ENCODE measurements at regions not wholly inside any gene's neighbourhood (a gene's known extent, or its start where the extent isn't known, plus 50 kb on each side); places are given as distances from the start of the nearest gene placed in this dataset.

DNA sequence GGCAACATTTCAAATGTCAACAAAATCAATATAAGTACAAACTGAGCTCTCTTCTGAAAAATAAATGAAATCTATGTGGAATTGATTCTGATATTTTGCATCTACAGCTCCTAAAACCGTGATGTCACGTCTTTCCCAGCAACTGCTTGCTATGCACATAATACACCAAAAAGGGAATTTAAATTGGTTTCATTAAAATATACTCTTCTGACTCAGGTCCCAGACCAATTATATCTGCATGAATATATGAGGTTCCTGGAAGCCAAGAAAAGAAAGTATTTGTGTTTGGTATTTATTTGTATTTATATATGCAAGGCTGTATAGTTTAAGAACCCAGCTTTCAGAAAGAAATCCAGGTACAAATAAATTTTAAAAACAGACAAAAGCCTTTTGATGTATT is 1282.5 kb downstream of the SUCLG1 start:
- no peaks in the 10 kb centered on the region for H3K9me3 ChIP-seq
- TF ChIP-seq, protein P1, sequence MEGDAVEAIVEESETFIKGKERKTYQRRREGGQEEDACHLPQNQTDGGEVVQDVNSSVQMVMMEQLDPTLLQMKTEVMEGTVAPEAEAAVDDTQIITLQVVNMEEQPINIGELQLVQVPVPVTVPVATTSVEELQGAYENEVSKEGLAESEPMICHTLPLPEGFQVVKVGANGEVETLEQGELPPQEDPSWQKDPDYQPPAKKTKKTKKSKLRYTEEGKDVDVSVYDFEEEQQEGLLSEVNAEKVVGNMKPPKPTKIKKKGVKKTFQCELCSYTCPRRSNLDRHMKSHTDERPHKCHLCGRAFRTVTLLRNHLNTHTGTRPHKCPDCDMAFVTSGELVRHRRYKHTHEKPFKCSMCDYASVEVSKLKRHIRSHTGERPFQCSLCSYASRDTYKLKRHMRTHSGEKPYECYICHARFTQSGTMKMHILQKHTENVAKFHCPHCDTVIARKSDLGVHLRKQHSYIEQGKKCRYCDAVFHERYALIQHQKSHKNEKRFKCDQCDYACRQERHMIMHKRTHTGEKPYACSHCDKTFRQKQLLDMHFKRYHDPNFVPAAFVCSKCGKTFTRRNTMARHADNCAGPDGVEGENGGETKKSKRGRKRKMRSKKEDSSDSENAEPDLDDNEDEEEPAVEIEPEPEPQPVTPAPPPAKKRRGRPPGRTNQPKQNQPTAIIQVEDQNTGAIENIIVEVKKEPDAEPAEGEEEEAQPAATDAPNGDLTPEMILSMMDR (IDR thresholded peaks at IDR 0.05), result no peak
- no peak for TF ChIP-seq POLR2A (IDR thresholded peaks at IDR 0.05)
- intact Hi-C loops (cut with DNase I; ENCODE audit: low total_unique reads), result no loop called here
- H3K36me3 ChIP-seq (ENCODE audit: low read depth, missing control alignments), result no peaks in the 10 kb centered on the region
- 76 to 97% methylated on average over 2 of the region's 2 CpGs for WGBS, 2 donors
- no peak for DNase-seq
- H3K4me1 ChIP-seq, result no peaks in the 10 kb centered on the region
- H3K27me3 ChIP-seq, result no peaks in the 10 kb centered on the region
- no peak overlapping the region for H3K27ac ChIP-seq
- H3K4me3 ChIP-seq, result no peak overlapping the region

DNA sequence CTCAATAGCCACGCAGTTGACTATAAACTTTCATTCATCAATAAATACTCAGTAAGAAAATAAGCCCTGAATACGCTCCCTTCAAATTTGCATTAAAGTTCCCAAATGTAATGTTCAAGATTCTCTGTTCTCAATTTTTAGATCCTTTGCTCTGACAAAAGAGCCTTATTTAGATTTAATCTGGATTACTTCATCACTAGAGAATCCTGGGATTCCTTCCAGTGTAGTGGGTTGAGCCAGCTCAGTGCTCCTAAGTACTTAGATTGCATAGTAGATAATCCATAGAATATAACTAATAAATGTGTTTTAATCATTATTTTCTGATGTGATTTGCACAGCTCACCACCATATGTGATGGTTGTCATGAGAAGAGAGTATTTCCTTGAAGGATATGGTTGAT is 1286.2 kb downstream of the SUCLG1 start:
- H3K36me3 ChIP-seq (ENCODE audit: low read depth, missing control alignments), result no peaks in the 10 kb centered on the region
- WGBS, 2 donors, result 87 to 95% methylated on average over 2 of the region's 2 CpGs
- H3K9me3 ChIP-seq, result no peaks in the 10 kb centered on the region
- TF ChIP-seq POLR2A (IDR thresholded peaks at IDR 0.05), result no peak
- TF ChIP-seq, protein P1 (IDR thresholded peaks at IDR 0.05), result no peak
- no peak for DNase-seq
- H3K4me3 ChIP-seq, result no peak overlapping the region
- H3K27me3 ChIP-seq, result no peaks in the 10 kb centered on the region
- no peak overlapping the region for H3K27ac ChIP-seq
- no peaks in the 10 kb centered on the region for H3K4me1 ChIP-seq
- intact Hi-C loops (cut with DNase I; ENCODE audit: low total_unique reads), result no loop called here

DNA sequence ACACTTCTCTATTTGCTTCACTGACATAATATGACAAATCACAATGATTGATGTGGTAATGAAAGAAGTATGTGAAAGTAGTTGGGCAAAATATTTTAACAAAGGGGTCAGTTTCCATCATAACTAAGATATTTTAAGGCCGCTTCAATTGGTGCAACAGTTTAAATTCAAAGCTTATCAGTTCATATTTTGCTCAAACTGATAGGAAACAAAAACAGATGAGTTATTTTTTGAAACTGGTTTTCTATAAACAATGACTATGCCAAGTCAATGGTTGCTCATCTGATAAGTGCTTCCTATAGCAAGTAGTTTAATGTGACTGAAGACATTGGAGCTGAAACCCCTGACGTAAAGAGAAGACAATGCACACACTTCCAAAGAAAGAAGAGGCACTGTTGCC is 1290.7 kb downstream of the SUCLG1 start:
- Histone ChIP-seq H3K27ac (no peak overlapping the region), H3K4me3 (no peak overlapping the region), H3K4me1 (no peaks in the 10 kb centered on the region), H3K9me3 (no peaks in the 10 kb centered on the region), H3K36me3 (ENCODE audit: low read depth, missing control alignments) (no peaks in the 10 kb centered on the region), H3K27me3 (no peaks in the 10 kb centered on the region)
- DNase-seq, result no peak
- 89 to 93% methylated on average over 2 of the region's 2 CpGs for WGBS, 2 donors
- no peak for TF ChIP-seq POLR2A (IDR thresholded peaks at IDR 0.05)
- TF ChIP-seq, protein P1 (IDR thresholded peaks at IDR 0.05), result no peak
- intact Hi-C loops (cut with DNase I; ENCODE audit: low total_unique reads), result no loop called here

DNA sequence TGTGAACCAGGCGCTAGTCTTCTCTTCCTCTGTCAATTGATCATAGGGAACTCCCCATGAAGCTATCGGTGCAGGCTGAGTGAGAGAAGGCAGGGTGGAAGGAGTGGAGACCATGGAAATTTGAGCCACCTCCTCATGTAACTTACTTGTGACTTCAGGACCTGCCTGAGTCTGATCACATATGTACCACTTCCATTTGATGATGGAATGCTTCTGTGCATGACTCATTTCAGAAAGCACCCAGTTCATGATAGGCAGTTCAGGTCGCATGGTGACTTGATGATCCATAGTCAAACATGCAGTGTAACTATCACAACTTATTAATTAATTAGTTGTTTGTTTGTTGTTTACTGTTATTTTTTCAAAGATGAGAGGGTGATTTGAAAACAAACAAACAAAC is 1296.7 kb downstream of the SUCLG1 start:
- 92 to 95% methylated on average over 3 of the region's 3 CpGs for WGBS, 2 donors

DNA sequence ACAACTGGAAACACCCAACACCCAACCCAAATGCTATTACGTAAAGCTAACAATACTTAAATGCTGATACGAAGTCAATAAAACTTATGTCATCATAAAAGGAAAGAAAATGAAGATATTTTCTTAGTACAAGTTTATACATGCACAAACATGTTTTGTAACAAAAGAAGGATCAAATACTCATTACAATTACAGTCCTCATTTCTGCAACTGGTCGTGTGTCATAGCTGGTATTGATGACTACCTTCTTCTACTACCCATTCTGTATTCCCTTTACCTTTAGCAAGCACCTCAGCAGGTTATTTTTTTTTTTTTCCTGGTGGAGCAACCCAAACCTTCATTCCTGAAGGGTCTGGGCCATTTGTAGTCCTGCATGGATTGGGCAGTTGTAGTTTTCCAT is 1298.5 kb downstream of the SUCLG1 start:
- WGBS, 2 donors, result 95 to 97% methylated on average over 3 of the region's 3 CpGs
- TF ChIP-seq POLR2A (IDR thresholded peaks at IDR 0.05), result no peak
- TF ChIP-seq, protein P1 (IDR thresholded peaks at IDR 0.05), result no peak
- H3K4me1 ChIP-seq, result no peaks in the 10 kb centered on the region
- no peaks in the 10 kb centered on the region for H3K27me3 ChIP-seq
- DNase-seq, result no peak
- H3K36me3 ChIP-seq (ENCODE audit: low read depth, missing control alignments), result no peaks in the 10 kb centered on the region
- H3K4me3 ChIP-seq, result no peak overlapping the region
- H3K27ac ChIP-seq, result no peak overlapping the region
- H3K9me3 ChIP-seq, result no peaks in the 10 kb centered on the region
- intact Hi-C loops (cut with DNase I; ENCODE audit: low total_unique reads), result no loop called here

More for the DNA sequence above, 1296.7 kb downstream of the SUCLG1 start:
- Histone ChIP-seq H3K27me3 (no peaks in the 10 kb centered on the region), H3K4me1 (no peaks in the 10 kb centered on the region), H3K4me3 (no peak overlapping the region), H3K27ac (no peak overlapping the region), H3K9me3 (no peaks in the 10 kb centered on the region), H3K36me3 (ENCODE audit: low read depth, missing control alignments) (no peaks in the 10 kb centered on the region)
- no peak for DNase-seq
- TF ChIP-seq POLR2A (IDR thresholded peaks at IDR 0.05), result no peak
- intact Hi-C loops (cut with DNase I; ENCODE audit: low total_unique reads), result no loop called here

All from testis (tissue), 2 donors.